ENCODE measurements at regions not wholly inside any gene's neighbourhood (a gene's known extent, or its start where the extent isn't known, plus 50 kb on each side); places are given as distances from the start of the nearest gene placed in this dataset.
"Not testable (repeated sequence)": the region's sequence is repeated elsewhere in the genome, so short reads cannot be mapped to it uniquely, and the experiment has no call there.

GRCh38 chr4:160562661-160563060, 1459.8 kb downstream of the RAPGEF2 start:
- no peaks in the 10 kb centered on the region for H3K36me3 Mint-ChIP-seq
- ChIA-PET CTCF (no interaction called here), POLR2A (no interaction called here)
- H3K9me3 Mint-ChIP-seq, result peaks cover 2% of the 10 kb centered on the region
- no peak for DNase-seq
- no peaks in the 10 kb centered on the region for H3K27me3 Mint-ChIP-seq
- no peak overlapping the region for H3K4me3 Mint-ChIP-seq
- H3K27ac Mint-ChIP-seq, result no peak overlapping the region
- intact Hi-C loops (cut with micrococcal nuclease), result loop anchor here (10.0 kb wide), 1 partner anchor 1642 kb away; no protein-coding TSS in a partner anchor
- H3K4me1 Mint-ChIP-seq (ENCODE audit: low read depth), result no peaks in the 10 kb centered on the region

DNA sequence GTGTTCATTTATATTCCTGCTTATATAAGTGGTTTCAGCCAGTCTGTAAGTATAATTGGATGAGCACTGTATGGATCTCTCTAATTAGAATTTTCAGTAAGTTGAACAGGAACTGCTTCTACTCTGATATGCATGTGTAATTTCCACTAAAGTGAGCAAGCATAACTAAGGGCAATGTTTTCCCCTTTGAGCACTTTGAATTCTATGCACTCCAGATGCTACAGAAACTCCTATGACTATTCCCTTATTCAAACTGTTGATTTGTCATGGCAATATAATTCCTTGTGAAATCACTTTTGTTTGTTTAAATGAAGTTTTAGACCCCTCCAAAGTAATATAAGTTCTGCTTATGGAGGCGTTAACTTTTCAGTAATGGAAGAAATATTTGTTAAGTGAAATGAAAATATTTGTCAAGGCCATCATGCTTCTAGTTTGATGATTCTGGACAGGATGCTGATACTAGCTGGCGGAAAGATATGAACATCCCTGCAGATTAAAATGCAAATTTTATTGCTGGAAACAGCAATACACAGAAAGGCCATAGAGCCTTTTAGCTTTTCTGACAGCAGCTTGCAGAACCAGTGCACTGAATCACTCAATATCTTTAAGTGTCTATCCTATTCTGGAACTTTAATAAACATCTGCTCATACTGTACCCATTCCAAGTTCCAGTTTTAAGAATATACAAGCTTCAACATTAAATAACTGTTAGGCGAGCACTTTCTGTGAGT, 1460.8 kb downstream of the RAPGEF2 start:
- H3K27ac Mint-ChIP-seq, result no peak overlapping the region
- no peak overlapping the region for H3K4me3 Mint-ChIP-seq
- H3K27me3 Mint-ChIP-seq, result no peaks in the 10 kb centered on the region
- ChIA-PET POLR2A (no interaction called here), CTCF (no interaction called here)
- H3K9me3 Mint-ChIP-seq, result peaks cover 2% of the 10 kb centered on the region
- intact Hi-C loops (cut with micrococcal nuclease), result loop anchor here (10.0 kb wide), 1 partner anchor 1641 kb away; no protein-coding TSS in a partner anchor
- no peak for DNase-seq
- H3K4me1 Mint-ChIP-seq (ENCODE audit: low read depth), result no peaks in the 10 kb centered on the region
- H3K36me3 Mint-ChIP-seq, result no peaks in the 10 kb centered on the region

DNA sequence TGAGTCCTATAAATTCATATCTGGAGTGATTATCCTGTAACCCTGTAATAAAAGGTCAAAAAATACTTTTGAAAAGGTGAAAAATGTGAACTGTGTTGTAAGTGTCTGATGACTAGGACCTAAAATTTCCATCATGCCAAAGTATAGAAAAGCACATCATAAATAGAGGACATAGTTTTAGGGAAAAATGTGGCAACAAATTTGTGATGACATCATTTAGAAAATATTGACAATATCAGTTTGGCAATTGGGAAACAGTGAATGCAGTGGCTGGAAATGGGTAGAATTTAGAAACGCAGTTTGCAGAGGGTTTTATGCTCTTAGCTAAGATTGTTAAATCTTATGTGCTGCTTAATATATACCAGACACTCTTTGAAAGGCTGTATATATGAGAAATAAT, 1464.8 kb downstream of the RAPGEF2 start:
- intact Hi-C loops (cut with micrococcal nuclease), result loop anchor here (10.0 kb wide), 1 partner anchor 1637 kb away; no protein-coding TSS in a partner anchor
- ChIA-PET CTCF (no interaction called here), POLR2A (no interaction called here)
- no peaks in the 10 kb centered on the region for H3K4me1 Mint-ChIP-seq (ENCODE audit: low read depth)
- no peaks in the 10 kb centered on the region for H3K36me3 Mint-ChIP-seq
- DNase-seq, result no peak
- no peaks in the 10 kb centered on the region for H3K27me3 Mint-ChIP-seq
- H3K4me3 Mint-ChIP-seq, result no peak overlapping the region
- H3K9me3 Mint-ChIP-seq, result peaks cover 2% of the 10 kb centered on the region
- no peak overlapping the region for H3K27ac Mint-ChIP-seq

GRCh38 chr4:160570271-160570670, 1467.4 kb downstream of the RAPGEF2 start:
- no peaks in the 10 kb centered on the region for H3K36me3 Mint-ChIP-seq
- no peaks in the 10 kb centered on the region for H3K27me3 Mint-ChIP-seq
- no peak overlapping the region for H3K4me3 Mint-ChIP-seq
- H3K27ac Mint-ChIP-seq, result no peak overlapping the region
- intact Hi-C loops (cut with micrococcal nuclease), result no loop called here
- CTCF ChIA-PET, result no interaction called here
- POLR2A ChIA-PET, result no interaction called here
- no peak for DNase-seq
- H3K4me1 Mint-ChIP-seq (ENCODE audit: low read depth), result no peaks in the 10 kb centered on the region
- peaks cover 8% of the 10 kb centered on the region for H3K9me3 Mint-ChIP-seq

DNA sequence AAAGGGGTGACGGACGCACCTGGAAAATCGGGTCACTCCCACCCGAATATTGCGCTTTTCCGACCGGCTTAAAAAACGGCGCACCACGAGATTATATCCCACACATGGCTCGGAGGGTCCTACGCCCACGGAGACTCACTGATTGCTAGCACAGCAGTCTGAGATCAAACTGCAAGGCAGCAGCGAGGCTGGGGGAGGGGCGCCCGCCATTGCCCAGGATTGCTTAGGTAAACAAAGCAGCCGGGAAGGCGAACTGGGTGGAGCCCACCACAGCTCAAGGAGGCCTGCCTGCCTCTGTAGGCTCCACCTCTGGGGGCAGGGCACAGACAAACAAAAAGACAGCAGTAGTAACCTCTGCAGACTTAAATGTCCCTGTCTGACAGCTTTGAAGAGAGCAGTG, 1471.4 kb downstream of the RAPGEF2 start:
- H3K4me1 Mint-ChIP-seq (ENCODE audit: low read depth); H3K27ac Mint-ChIP-seq; H3K36me3 Mint-ChIP-seq; intact Hi-C loops (cut with micrococcal nuclease); H3K4me3 Mint-ChIP-seq; DNase-seq; CTCF ChIA-PET; H3K27me3 Mint-ChIP-seq; POLR2A ChIA-PET: not testable (repeated sequence)
- peaks cover 10% of the 10 kb centered on the region for H3K9me3 Mint-ChIP-seq

DNA sequence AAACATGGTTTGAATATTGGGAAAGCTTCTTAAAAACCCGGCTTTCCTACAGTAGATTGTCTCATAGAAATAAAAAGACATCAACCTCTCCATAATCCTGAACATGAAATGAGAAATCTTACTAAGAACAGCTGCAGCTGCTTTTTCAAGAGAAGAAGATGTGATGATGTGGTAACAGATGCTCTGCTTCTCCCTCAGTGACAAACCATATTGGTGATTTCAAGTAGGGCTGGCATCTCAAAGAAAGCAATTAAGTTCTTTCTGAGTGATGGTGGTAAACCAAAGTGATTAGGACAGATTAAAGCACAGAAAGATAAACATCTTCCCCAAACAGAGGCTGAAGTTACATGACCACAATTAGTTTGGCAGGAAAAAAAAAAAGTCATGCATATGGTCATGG, 1477.7 kb downstream of the RAPGEF2 start:
- Mint-ChIP-seq H3K36me3 (no peaks in the 10 kb centered on the region), H3K27me3 (no peaks in the 10 kb centered on the region)
- CTCF ChIA-PET, result no interaction called here

DNA sequence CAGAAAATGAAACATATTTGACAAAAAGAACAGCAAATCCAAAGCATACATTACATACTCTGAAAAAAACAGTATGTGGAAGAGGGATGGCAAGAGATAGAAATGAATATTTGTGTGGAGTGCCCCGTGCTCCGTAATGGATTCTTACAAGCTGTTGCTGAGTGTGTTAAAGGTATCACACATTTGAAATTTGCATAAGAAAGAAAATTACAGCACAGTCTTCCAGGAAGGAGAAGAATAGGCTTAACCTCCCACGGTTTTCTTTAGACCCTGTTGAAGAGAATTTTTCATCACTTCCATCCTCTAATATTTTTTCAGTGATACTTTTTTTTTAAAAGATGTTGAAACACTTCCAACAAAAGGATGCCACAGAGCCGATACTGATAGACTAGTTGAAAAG, 1489.4 kb downstream of the RAPGEF2 start:
- CTCF ChIA-PET, result no interaction called here

More for the DNA sequence above, 1477.7 kb downstream of the RAPGEF2 start:
- Mint-ChIP-seq H3K9me3 (peaks cover 10% of the 10 kb centered on the region), H3K27ac (no peak overlapping the region), H3K4me1 (ENCODE audit: low read depth) (no peaks in the 10 kb centered on the region), H3K4me3 (no peak overlapping the region)
- intact Hi-C loops (cut with micrococcal nuclease), result no loop called here
- POLR2A ChIA-PET, result no interaction called here
- DNase-seq, result no peak

GRCh38 chr4:160595646-160596045, 1492.8 kb downstream of the RAPGEF2 start:
- CTCF ChIA-PET, result no interaction called here
- H3K4me3 Mint-ChIP-seq, result no peak overlapping the region
- intact Hi-C loops (cut with micrococcal nuclease), result no loop called here

More for the DNA sequence above, 1489.4 kb downstream of the RAPGEF2 start:
- Mint-ChIP-seq H3K36me3 (no peaks in the 10 kb centered on the region), H3K27ac (no peak overlapping the region), H3K4me3 (no peak overlapping the region), H3K27me3 (no peaks in the 10 kb centered on the region), H3K4me1 (ENCODE audit: low read depth) (no peaks in the 10 kb centered on the region), H3K9me3 (peaks cover 6% of the 10 kb centered on the region)
- intact Hi-C loops (cut with micrococcal nuclease), result no loop called here
- no peak for DNase-seq
- POLR2A ChIA-PET, result no interaction called here

DNA sequence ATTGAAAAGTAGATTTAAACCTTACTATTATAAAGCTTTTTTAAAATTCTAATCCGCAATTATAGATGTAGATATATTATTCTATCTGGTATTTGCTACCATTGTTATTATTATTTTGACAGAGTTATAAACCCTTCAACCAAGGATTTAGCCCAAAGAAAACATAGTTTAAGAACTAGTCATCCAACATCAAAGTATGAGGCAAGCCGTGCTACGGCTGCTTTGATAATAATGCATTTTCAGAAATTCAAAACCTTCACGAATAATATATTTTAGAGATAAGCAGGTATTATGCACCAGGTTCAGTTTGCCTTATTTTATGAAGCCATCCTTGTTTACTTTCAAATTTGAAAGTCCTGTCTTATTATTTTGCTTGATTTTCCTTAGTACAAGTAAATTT, 1501.7 kb downstream of the RAPGEF2 start:
- no peak overlapping the region for H3K27ac Mint-ChIP-seq
- H3K27me3 Mint-ChIP-seq, result no peaks in the 10 kb centered on the region
- no peak for DNase-seq
- H3K4me1 Mint-ChIP-seq (ENCODE audit: low read depth), result no peaks in the 10 kb centered on the region
- no peaks in the 10 kb centered on the region for H3K36me3 Mint-ChIP-seq
- peaks cover 11% of the 10 kb centered on the region for H3K9me3 Mint-ChIP-seq
- CTCF ChIA-PET, result no interaction called here
- no peak overlapping the region for H3K4me3 Mint-ChIP-seq
- POLR2A ChIA-PET, result no interaction called here
- intact Hi-C loops (cut with micrococcal nuclease), result no loop called here

More at GRCh38 chr4:160595646-160596045, 1492.8 kb downstream of the RAPGEF2 start:
- H3K4me1 Mint-ChIP-seq (ENCODE audit: low read depth), result no peaks in the 10 kb centered on the region
- H3K27me3 Mint-ChIP-seq, result no peaks in the 10 kb centered on the region
- H3K27ac Mint-ChIP-seq, result no peak overlapping the region
- peaks cover 6% of the 10 kb centered on the region for H3K9me3 Mint-ChIP-seq
- POLR2A ChIA-PET, result no interaction called here
- DNase-seq, result no peak
- H3K36me3 Mint-ChIP-seq, result no peaks in the 10 kb centered on the region

DNA sequence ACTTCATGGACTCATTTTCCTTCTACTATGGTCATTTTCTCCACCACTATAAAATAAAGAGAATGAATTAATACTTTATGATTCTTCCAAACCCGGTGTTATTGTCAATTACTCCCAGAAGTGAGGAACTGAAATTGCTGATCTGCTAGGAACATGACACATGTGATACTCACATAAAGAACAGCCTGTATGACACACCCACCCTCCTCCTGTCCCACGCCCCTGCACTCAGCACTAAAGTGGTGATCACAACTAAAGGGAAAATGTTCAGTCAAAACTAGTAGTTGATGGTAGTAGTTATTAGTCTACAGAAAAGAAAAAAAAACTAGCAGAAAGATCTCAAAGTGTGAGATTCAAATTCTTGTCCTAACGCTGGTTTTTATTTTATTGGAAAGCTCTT, 1508.3 kb downstream of the RAPGEF2 start:
- no peaks in the 10 kb centered on the region for H3K36me3 Mint-ChIP-seq
- CTCF ChIA-PET, result no interaction called here
- no peaks in the 10 kb centered on the region for H3K4me1 Mint-ChIP-seq (ENCODE audit: low read depth)
- no peak overlapping the region for H3K27ac Mint-ChIP-seq
- no peaks in the 10 kb centered on the region for H3K27me3 Mint-ChIP-seq
- intact Hi-C loops (cut with micrococcal nuclease), result no loop called here
- DNase-seq, result no peak
- H3K9me3 Mint-ChIP-seq, result peaks cover 8% of the 10 kb centered on the region
- H3K4me3 Mint-ChIP-seq, result no peak overlapping the region
- POLR2A ChIA-PET, result no interaction called here

- no peak for DNase-seq
- Mint-ChIP-seq H3K27ac (no peak overlapping the region), H3K27me3 (no peaks in the 10 kb centered on the region), H3K4me1 (ENCODE audit: low read depth) (no peaks in the 10 kb centered on the region), H3K4me3 (no peak overlapping the region), H3K9me3 (peaks cover 25% of the 10 kb centered on the region), H3K36me3 (no peaks in the 10 kb centered on the region)
- intact Hi-C loops (cut with micrococcal nuclease), result no loop called here
- ChIA-PET POLR2A (no interaction called here), CTCF (no interaction called here)
Observed at GRCh38 chr4:160631044-160631443, 1528.2 kb downstream of the RAPGEF2 start.

GRCh38 chr4:160652790-160653189, 1511.0 kb downstream of the FSTL5 start:
- CTCF ChIA-PET, result no interaction called here
- intact Hi-C loops (cut with micrococcal nuclease), result no loop called here
- H3K27ac Mint-ChIP-seq, result no peak overlapping the region
- H3K4me3 Mint-ChIP-seq, result no peak overlapping the region
- H3K36me3 Mint-ChIP-seq, result no peaks in the 10 kb centered on the region
- H3K27me3 Mint-ChIP-seq, result no peaks in the 10 kb centered on the region
- DNase-seq, result no peak
- no peaks in the 10 kb centered on the region for H3K4me1 Mint-ChIP-seq (ENCODE audit: low read depth)
- POLR2A ChIA-PET, result no interaction called here
- H3K9me3 Mint-ChIP-seq, result peaks cover 15% of the 10 kb centered on the region

- Mint-ChIP-seq H3K9me3 (peaks cover 10% of the 10 kb centered on the region), H3K36me3 (no peaks in the 10 kb centered on the region), H3K4me3 (no peak overlapping the region), H3K27ac (no peak overlapping the region), H3K27me3 (no peaks in the 10 kb centered on the region), H3K4me1 (ENCODE audit: low read depth) (no peaks in the 10 kb centered on the region)
- intact Hi-C loops (cut with micrococcal nuclease), result no loop called here
- POLR2A ChIA-PET, result no interaction called here
- CTCF ChIA-PET, result no interaction called here
- DNase-seq, result no peak
Observed at GRCh38 chr4:160675550-160675949, 1488.2 kb downstream of the FSTL5 start.

Measured in activated CD4-positive, alpha-beta memory T cell treated with anti-CD3 and anti-CD28 coated beads for 36 hours (primary cell).